HL-60 (cell line): ENCODE measurements at regions not wholly inside any gene's neighbourhood (a gene's known extent, or its start where the extent isn't known, plus 50 kb on each side); places are given as distances from the start of the nearest gene placed in this dataset.

ENCODE experiments used
- CTCF ChIP-seq: IDR thresholded peaks from one replicate; pipeline ENCODE4 v1.5.1; 2011; ENCODE audit warnings: low read length, control low read depth, inconsistent platforms; ENCODE audit not compliant: insufficient read depth
- POLR2AphosphoS5 ChIP-seq: IDR thresholded peaks from 2 replicates; pipeline ENCODE4 v1.6.1; 2012; ENCODE audit warnings: low read depth

- TF ChIP-seq CTCF (no peak), POLR2AphosphoS5 (no peak)
Measured at GRCh38 chr3:72217570-72217969, 432.6 kb upstream of the PROK2 start.
